ENCODE measurements at regions not wholly inside any gene's neighbourhood (a gene's known extent, or its start where the extent isn't known, plus 50 kb on each side); places are given as distances from the start of the nearest gene placed in this dataset.

- TF ChIP-seq ELF2 (CRISPR knock-in tag; IDR thresholded peaks at IDR 0.05) (no peak), BMI1 (IDR thresholded peaks at IDR 0.05; ENCODE audit: low read length) (no peak)
These were observed 180.2 kb upstream of the TSC22D1 start (continued) for GRCh38 chr13:44756276-44756810.

GRCh38 chr13:44755872-44756271, 179.7 kb upstream of the TSC22D1 start:
- no peak for DNase-seq (ENCODE audit: extremely low read depth in 1 of 4, low spot score in 3 of 4)
- no TSS peak for BruUV-seq (replicated peaks)
- no peaks in the 10 kb centered on the region for H3K36me3 ChIP-seq (ENCODE audit: control insufficient read depth, insufficient read depth, low read length)
- H3K79me2 ChIP-seq (ENCODE audit: control insufficient read depth, insufficient read depth, low read length) = no peaks in the 10 kb centered on the region
- intact Hi-C loops (cut with micrococcal nuclease) (no loop called here), in situ Hi-C loops (cut with MboI) (no loop called here)
- no peak overlapping the region for H3K4me2 ChIP-seq (ENCODE audit: insufficient read depth, low read length)
- CTCF ChIA-PET (ENCODE audit: low intra/inter-chr PET ratio) = no interaction called here
- 3% methylated on average over 6 of the region's 6 CpGs for WGBS (ENCODE audit: insufficient coverage, low coverage, missing lambda C conversion rate)
- H3K27me3 ChIP-seq (ENCODE audit: control insufficient read depth in 2 of 2, insufficient read depth in 2 of 2, low read length in 2 of 2) = no peaks in the 10 kb centered on the region; a peak in 1 of 5 replicates
- no peak overlapping the region for H3K27ac ChIP-seq (ENCODE audit: extremely low read depth, low read depth, low read length)
- H3K9ac ChIP-seq (ENCODE audit: insufficient read depth in 1 of 2, low read depth in 2 of 2, low read length in 2 of 2) = no peak overlapping the region
- no peaks in the 10 kb centered on the region for H3K4me1 ChIP-seq (replicated peaks in 1 of 2; ENCODE audit: control insufficient read depth in 2 of 2, insufficient read depth in 2 of 2, low read length in 2 of 2)
- POLR2A ChIA-PET = no interaction called here
- H3K9me3 ChIP-seq (replicated peaks; ENCODE audit: control insufficient read depth, insufficient read depth, low read depth, low read length) = no peaks in the 10 kb centered on the region
- ATAC-seq = no peak
- H3K4me3 ChIP-seq = no peak overlapping the region
- no peaks in the 10 kb centered on the region for H4K20me1 ChIP-seq (replicated peaks; ENCODE audit: control insufficient read depth, insufficient read depth, low read length)
- no peaks in the 10 kb centered on the region for H3K9me1 ChIP-seq (ENCODE audit: control insufficient read depth, insufficient read depth, low read length)
- no peak for FAIRE-seq
- no peak overlapping the region for H2AFZ ChIP-seq (ENCODE audit: low read depth, low read length)
- TF ChIP-seq BRF2 (IDR thresholded peaks at IDR 0.05; ENCODE audit: borderline replicate concordance, insufficient read depth, insufficient read length) (no peak), ZNF431 (CRISPR knock-in tag; IDR thresholded peaks at IDR 0.05) (no peak), ARID3B (CRISPR knock-in tag; IDR thresholded peaks at IDR 0.05; ENCODE audit: borderline replicate concordance) (no peak), VEZF1 (CRISPR knock-in tag; IDR thresholded peaks at IDR 0.05) (no peak), CREM (IDR thresholded peaks at IDR 0.05; ENCODE audit: low read depth) (no peak), MCM2 (IDR thresholded peaks at IDR 0.05; ENCODE audit: low read depth) (no peak), ZNF175 (CRISPR knock-in tag; IDR thresholded peaks at IDR 0.05; ENCODE audit: low read depth) (no peak), ZHX1 (conservative IDR thresholded peaks at IDR 0.05; ENCODE audit: low read length) (no peak), CREB1 (IDR thresholded peaks at IDR 0.05) (no peak), CREB1 (CRISPR knock-in tag; IDR thresholded peaks at IDR 0.05) (no peak), ATF4 (CRISPR knock-in tag; IDR thresholded peaks at IDR 0.05) (no peak)
